HepG2 (cell line): ENCODE measurements at regions not wholly inside any gene's neighbourhood (a gene's known extent, or its start where the extent isn't known, plus 50 kb on each side); places are given as distances from the start of the nearest gene placed in this dataset.

Experiments
- ATAC-seq: fragments of 200-7000 bp; cut with Tn5 transposase; 3 replicates; pipeline ENCODE4 v1.9.1; 2020; ENCODE audit warnings: mild to moderate bottlenecking, moderate library complexity
- BruUV-seq: library from RNA; stranded (reverse); fragments of 400-500 nt; replicated peaks from 2 replicates; lab custom pipeline; 2021; lab: Mats Ljungman, UMichigan
- CTCF ChIA-PET: fragments of 300-600 bp; formaldehyde crosslinking; extraction: SDS; loops from one replicate; lab custom pipeline; 2021; ENCODE audit warnings: low total read pairs, inconsistent platforms, low intra/inter-chr PET ratio; lab: Yijun Ruan, JAX
- POLR2A ChIA-PET: fragments of 350-600 bp; sonication (Branson Sonifier 250); formaldehyde crosslinking; loops from one replicate; lab custom pipeline; 2020; ENCODE audit warnings: antibody characterized with exemption, inconsistent platforms; lab: Yijun Ruan, JAX
- DNase-seq: peaks from one replicate; pipeline ENCODE4 v3.0.0-alpha.2; 2015; ENCODE audit warnings: low spot score
- FAIRE-seq: peaks from 3 replicates; lab custom pipeline; 2011; peaks lifted over from hg19 to GRCh38; lab: Jason Lieb, UNC
- H2AFZ ChIP-seq: one replicate; pipeline ENCODE4 v1.6.1; 2011; ENCODE audit warnings: low read length, inconsistent platforms
- H3K27ac ChIP-seq: fragments of 300-600 bp; 3 replicates; pipeline ENCODE4 v1.8.0; 2011; ENCODE audit warnings: mixed run types, mild to moderate bottlenecking, mixed read lengths, low read length, inconsistent platforms; ENCODE audit not compliant: insufficient read depth; ENCODE audit errors: extremely low read length
- H3K27me3 ChIP-seq, 2 experiments: fragments of 200-600 bp in 1 of 2; 2 replicates in 1 of 2; 3 replicates in 1 of 2; pipeline versions ENCODE4 v1.6.0 to v1.8.0; 2011; ENCODE audit warnings: low read length in 2 of 2, mild to moderate bottlenecking in 2 of 2, moderate library complexity in 2 of 2, inconsistent platforms in 1 of 2; ENCODE audit not compliant: insufficient read depth in 2 of 2, control insufficient read depth in 1 of 2
- H3K36me3 ChIP-seq, 2 experiments: fragments of 200-600 bp in 1 of 2; replicated peaks in 1 of 2; 2 replicates in 1 of 2; 3 replicates in 1 of 2; pipeline versions ENCODE4 v1.5.1 to v1.8.0; 2011; ENCODE audit warnings: low read length in 2 of 2, inconsistent platforms in 1 of 2; ENCODE audit not compliant: insufficient read depth in 2 of 2, control insufficient read depth in 1 of 2
- H3K4me1 ChIP-seq: 2 replicates; pipeline ENCODE4 v1.5.1; 2012; ENCODE audit warnings: low read length, inconsistent platforms; ENCODE audit not compliant: insufficient read depth
- H3K4me2 ChIP-seq: 2 replicates; pipeline ENCODE4 v1.6.0; 2011; ENCODE audit warnings: low read depth, low read length, inconsistent platforms
- H3K4me3 ChIP-seq, 3 experiments: fragments of 200-600 bp in 1 of 3; sonication (generic), shearing (Covaris generic) in 1 of 3; replicated peaks in 1 of 3; 2 replicates each; pipeline ENCODE4 v1.5.1; 2011 to 2016; ENCODE audit warnings: low read length in 3 of 3, inconsistent platforms in 2 of 3, low read depth in 2 of 3, mild to moderate bottlenecking in 2 of 3, control low read depth in 1 of 3, mixed read lengths in 1 of 3; ENCODE audit not compliant: insufficient read depth in 1 of 3
- H3K79me2 ChIP-seq: one replicate; pipeline ENCODE4 v1.6.1; 2011; ENCODE audit warnings: low read length, inconsistent platforms; ENCODE audit not compliant: insufficient read depth
- H3K9ac ChIP-seq: 2 replicates; pipeline ENCODE4 v1.6.0; 2011; ENCODE audit warnings: mild to moderate bottlenecking, low read depth, low read length, inconsistent platforms; ENCODE audit not compliant: insufficient read depth
- H3K9me3 ChIP-seq: 2 replicates; pipeline ENCODE4 v1.5.1; 2012; ENCODE audit warnings: mild to moderate bottlenecking, low read length
- H4K20me1 ChIP-seq: 2 replicates; pipeline ENCODE4 v1.6.0; 2011; ENCODE audit warnings: inconsistent platforms, mild to moderate bottlenecking, low read length, moderate library complexity; ENCODE audit not compliant: insufficient read depth
- CTCF ChIP-seq: sonication (generic); formaldehyde crosslinking; IDR thresholded peaks from 2 replicates; pipeline ENCODE4 v1.5.0; 2020; ENCODE audit warnings: mild to moderate bottlenecking, missing genetic modification reagents, moderate library complexity
- PHB2 ChIP-seq: fragments of 450-650 bp; IDR thresholded peaks from 2 replicates; pipeline ENCODE4 v1.6.1; 2018; ENCODE audit not compliant: partially characterized antibody
- ZBTB40 ChIP-seq, 2 experiments: fragments of 450-650 bp in 1 of 2; sonication (generic) in 1 of 2; formaldehyde crosslinking in 1 of 2; IDR thresholded peaks; 2 replicates each; pipeline versions ENCODE4 v1.6.1 to v1.8.0; 2016 to 2022; ENCODE audit warnings: antibody characterized with exemption in 1 of 2, mild to moderate bottlenecking in 1 of 2, missing genetic modification reagents in 1 of 2
- ZNF501 ChIP-seq: sonication (generic); formaldehyde crosslinking; IDR thresholded peaks from 2 replicates; pipeline ENCODE4 v1.5.1; 2020; ENCODE audit warnings: mild to moderate bottlenecking, moderate library complexity, missing genetic modification reagents
- WGBS: methylation state at CpG from one replicate; pipeline ENCODE4 v1.1.6; 2017; ENCODE audit warnings: low lambda C conversion rate; 5-methylcytosine and 5-hydroxymethylcytosine counted together
- in situ Hi-C: cut with HindIII; loops from 2 replicates; pipeline ENCODE4 v1.10.0; 2017; ENCODE audit warnings: low pct_unique_long_range_greater_than_20kb; ENCODE audit not compliant: extremely low pct_ligation_motif_present
- intact Hi-C: fragments of 100-400 bp; cut with micrococcal nuclease; formaldehyde crosslinking; loops from one replicate; pipeline ENCODE4 v1.10.0; 2022; ENCODE audit not compliant: unreplicated experiment

- Histone ChIP-seq H3K9me3 (no peaks in the 10 kb centered on the region), H4K20me1 (no peaks in the 10 kb centered on the region), H3K36me3 (no peaks in the 10 kb centered on the region), H3K4me1 (no peaks in the 10 kb centered on the region), H3K9ac (no peak overlapping the region), H3K4me3 (no peak overlapping the region), H3K27ac (no peak overlapping the region), H3K27me3 (peaks cover 0 to 1% of the 10 kb centered on the region in 2 experiments; a peak in 2 of 5 replicates), H2AFZ (no peak overlapping the region), H3K4me2 (no peak overlapping the region), H3K79me2 (no peaks in the 10 kb centered on the region)
- FAIRE-seq (no peak), ATAC-seq (no peak; the same call in 2 of the 3 replicates), DNase-seq (no peak)
- WGBS, result 24% methylated on average over 9 of the region's 9 CpGs
- in situ Hi-C loops (no loop called here), intact Hi-C loops (no loop called here)
- no peak for TF ChIP-seq PHB2
- no peak for TF ChIP-seq ZBTB40 (IDR thresholded peaks at IDR 0.05)
- no peak for TF ChIP-seq ZBTB40 (CRISPR knock-in tag; IDR thresholded peaks at IDR 0.05)
- TF ChIP-seq CTCF (CRISPR knock-in tag), result no peak
- no peak for TF ChIP-seq ZNF501 (CRISPR knock-in tag)
- no TSS peak for BruUV-seq
- POLR2A ChIA-PET, result no interaction called here
- CTCF ChIA-PET, result no interaction called here
Observed at GRCh38 chr20:23189854-23190253, 103.7 kb upstream of the CD93 start.
